ENCODE measurements at regions not wholly inside any gene's neighbourhood (a gene's known extent, or its start where the extent isn't known, plus 50 kb on each side); places are given as distances from the start of the nearest gene placed in this dataset.
"Not testable (repeated sequence)": the region's sequence is repeated elsewhere in the genome, so short reads cannot be mapped to it uniquely, and the experiment has no call there.

- DNase-seq (ENCODE audit: low read depth): no peak
Observed at GRCh38 chr2:129796225-129796624, 183.2 kb upstream of the RAB6C start.

GRCh38 chr2:129796801-129797488 lies 182.5 kb upstream of the RAB6C start:
- DNase-seq (ENCODE audit: low read depth): no peak

- no peak for DNase-seq (ENCODE audit: low read depth)
Observed at GRCh38 chr2:129797489-129798300, 181.8 kb upstream of the RAB6C start.

- no peak for DNase-seq (ENCODE audit: low read depth)
Observed at GRCh38 chr2:129798301-129798581, 181.2 kb upstream of the RAB6C start.

- no peak for DNase-seq (ENCODE audit: low read depth)
Observed at GRCh38 chr2:129798626-129799025, 180.8 kb upstream of the RAB6C start.

- no peak for DNase-seq (ENCODE audit: low read depth)
Observed at GRCh38 chr2:129799036-129799958, 180.2 kb upstream of the RAB6C start.

GRCh38 chr2:129800285-129800684 lies 179.2 kb upstream of the RAB6C start:
- no peak for DNase-seq (ENCODE audit: low read depth)

- DNase-seq (ENCODE audit: low read depth): no peak
Observed at GRCh38 chr2:129800686-129801085, 178.8 kb upstream of the RAB6C start.

- no peak for DNase-seq (ENCODE audit: low read depth)
Observed at GRCh38 chr2:129801575-129801974, 177.9 kb upstream of the RAB6C start.

- no peak for DNase-seq (ENCODE audit: low read depth)
Observed at GRCh38 chr2:129802290-129802689, 177.2 kb upstream of the RAB6C start.

GRCh38 chr2:129803032-129803431 lies 176.4 kb upstream of the RAB6C start:
- no peak for DNase-seq (ENCODE audit: low read depth)

- DNase-seq (ENCODE audit: low read depth): no peak
Observed at GRCh38 chr2:129803871-129804270, 175.6 kb upstream of the RAB6C start.

- DNase-seq (ENCODE audit: low read depth): no peak
Observed at GRCh38 chr2:129805899-129806298, 173.6 kb upstream of the RAB6C start.

- DNase-seq (ENCODE audit: low read depth): no peak
Observed at GRCh38 chr2:129806317-129806716, 173.1 kb upstream of the RAB6C start.

GRCh38 chr2:129806990-129807389 lies 172.5 kb upstream of the RAB6C start:
- DNase-seq (ENCODE audit: low read depth): no peak

GRCh38 chr2:129807642-129808338 lies 171.7 kb upstream of the RAB6C start:
- DNase-seq (ENCODE audit: low read depth): not testable (repeated sequence)

- no peak for DNase-seq (ENCODE audit: low read depth)
Observed at GRCh38 chr2:129810521-129810920, 168.9 kb upstream of the RAB6C start.

GRCh38 chr2:129812071-129812470 lies 167.4 kb upstream of the RAB6C start:
- peak; percentile 1 for DNase-seq (ENCODE audit: low read depth)

- DNase-seq (ENCODE audit: low read depth): no peak
Observed at GRCh38 chr2:129812654-129813053, 166.8 kb upstream of the RAB6C start.

GRCh38 chr2:129813404-129813803 lies 166.1 kb upstream of the RAB6C start:
- no peak for DNase-seq (ENCODE audit: low read depth)

GRCh38 chr2:129816813-129817574 lies 162.5 kb upstream of the RAB6C start:
- no peak for DNase-seq (ENCODE audit: low read depth)
